ENCODE measurements at regions not wholly inside any gene's neighbourhood (a gene's known extent, or its start where the extent isn't known, plus 50 kb on each side); places are given as distances from the start of the nearest gene placed in this dataset.

GRCh38 chr6:25192590-25193459 lies 86.3 kb upstream of the CARMIL1 start:
- ATAC-seq, result peak; percentile 96
- TF ChIP-seq ESRRG (CRISPR knock-in tag; IDR thresholded peaks at IDR 0.05) (no peak), ZNF70 (CRISPR knock-in tag; IDR thresholded peaks at IDR 0.05) (peak; percentile 84), CSDC2 (CRISPR knock-in tag; IDR thresholded peaks at IDR 0.05) (peak; percentile 83; the same call in 1 of the 2 replicates), RARB (CRISPR knock-in tag; IDR thresholded peaks at IDR 0.05) (peak; percentile 18; the same call in 1 of the 2 replicates)

GRCh38 chr6:25193460-25194171 lies 85.6 kb upstream of the CARMIL1 start:
- peak; percentile 62 for ATAC-seq
- TF ChIP-seq CSDC2 (CRISPR knock-in tag; IDR thresholded peaks at IDR 0.05), result peak; percentile 66; the same call in 1 of the 2 replicates
- TF ChIP-seq PPARA (CRISPR knock-in tag; IDR thresholded peaks at IDR 0.05; ENCODE audit: borderline replicate concordance), result no peak
- no peak for TF ChIP-seq POU6F1 (CRISPR knock-in tag; IDR thresholded peaks at IDR 0.05; ENCODE audit: borderline replicate concordance, low read depth)
- 0 out of 2 replicates have a peak, but pooled peaks have one; percentile 6 for TF ChIP-seq ZC3H10 (CRISPR knock-in tag; IDR thresholded peaks at IDR 0.05)
- no peak for TF ChIP-seq OSR1 (CRISPR knock-in tag; IDR thresholded peaks at IDR 0.05)
- TF ChIP-seq ISL1 (CRISPR knock-in tag; IDR thresholded peaks at IDR 0.05), result peak; percentile 88

- ATAC-seq, result no peak
Observed at GRCh38 chr6:25194172-25194678, 84.9 kb upstream of the CARMIL1 start.

GRCh38 chr6:25196464-25196863 lies 82.7 kb upstream of the CARMIL1 start:
- no peak for TF ChIP-seq TSHZ2 (CRISPR knock-in tag; IDR thresholded peaks at IDR 0.05)
- no peak for TF ChIP-seq ZNF8 (CRISPR knock-in tag; IDR thresholded peaks at IDR 0.05)
- no peak for TF ChIP-seq SNAI2 (CRISPR knock-in tag; IDR thresholded peaks at IDR 0.05)
- no peak for TF ChIP-seq CREB5 (CRISPR knock-in tag; IDR thresholded peaks at IDR 0.05; ENCODE audit: low read depth)
- no peak for TF ChIP-seq ZFP3 (CRISPR knock-in tag; IDR thresholded peaks at IDR 0.05)
- no peak for TF ChIP-seq TOX (CRISPR knock-in tag; IDR thresholded peaks at IDR 0.05; ENCODE audit: borderline replicate concordance)
- no peak for TF ChIP-seq CSDC2 (CRISPR knock-in tag; IDR thresholded peaks at IDR 0.05)
- no peak for TF ChIP-seq TCF4 (CRISPR knock-in tag; IDR thresholded peaks at IDR 0.05; ENCODE audit: borderline replicate concordance)
- TF ChIP-seq POU6F1 (CRISPR knock-in tag; IDR thresholded peaks at IDR 0.05; ENCODE audit: borderline replicate concordance, low read depth), result no peak
- no peak for TF ChIP-seq GLIS3 (CRISPR knock-in tag; IDR thresholded peaks at IDR 0.05)
- no peak for TF ChIP-seq ARNTL (CRISPR knock-in tag; IDR thresholded peaks at IDR 0.05; ENCODE audit: borderline replicate concordance, low read depth)
- no peak for TF ChIP-seq OSR1 (CRISPR knock-in tag; IDR thresholded peaks at IDR 0.05)
- no peak for TF ChIP-seq RARB (CRISPR knock-in tag; IDR thresholded peaks at IDR 0.05)
- TF ChIP-seq BACH2 (CRISPR knock-in tag; IDR thresholded peaks at IDR 0.05; ENCODE audit: borderline replicate concordance), result no peak
- TF ChIP-seq ZNF565 (CRISPR knock-in tag; conservative IDR thresholded peaks at IDR 0.05; ENCODE audit: low read depth), result no peak
- no peak for ATAC-seq

More at GRCh38 chr6:25194172-25194678, 84.9 kb upstream of the CARMIL1 start:
- TF ChIP-seq TCF4 (CRISPR knock-in tag; IDR thresholded peaks at IDR 0.05; ENCODE audit: borderline replicate concordance) (no peak), CREB5 (CRISPR knock-in tag; IDR thresholded peaks at IDR 0.05; ENCODE audit: low read depth) (no peak), ZFP3 (CRISPR knock-in tag; IDR thresholded peaks at IDR 0.05) (peak; percentile 36; the same call in 1 of the 2 replicates), ZC3H10 (CRISPR knock-in tag; IDR thresholded peaks at IDR 0.05) (no peak)

All from SK-N-SH treated with all-trans-retinoic acid at 6 μM for 48 hours (cell line).